Mesodermal cell (in vitro differentiated cells): ENCODE measurements at regions not wholly inside any gene's neighbourhood (a gene's known extent, or its start where the extent isn't known, plus 50 kb on each side); places are given as distances from the start of the nearest gene placed in this dataset.

ENCODE experiments used
- H3K27ac ChIP-seq: 2 replicates; pipeline ENCODE4 v1.7.0; 2013; ENCODE audit warnings: mild to moderate bottlenecking, low read depth, low read length, moderate library complexity; ENCODE audit not compliant: severe bottlenecking
- H3K36me3 ChIP-seq: 2 replicates; pipeline ENCODE4 v1.7.1; 2013; ENCODE audit warnings: mild to moderate bottlenecking, low read length, moderate library complexity; ENCODE audit not compliant: control insufficient read depth, insufficient read depth
- H3K4me1 ChIP-seq: one replicate; pipeline ENCODE4 v1.7.1; 2013; ENCODE audit warnings: mild to moderate bottlenecking, low read length; ENCODE audit not compliant: insufficient read depth, control insufficient read depth, poor library complexity, severe bottlenecking
- H3K4me3 ChIP-seq: 2 replicates; pipeline ENCODE4 v1.7.0; 2013; ENCODE audit warnings: low read length, control low read depth, mild to moderate bottlenecking; ENCODE audit not compliant: insufficient read depth, poor library complexity, severe bottlenecking; ENCODE audit errors: extremely low read depth
- H3K9me3 ChIP-seq: 2 replicates; pipeline ENCODE4 v1.7.1; 2013; ENCODE audit warnings: mild to moderate bottlenecking, low read length, moderate library complexity; ENCODE audit not compliant: control insufficient read depth
- WGBS, 2 experiments: methylation state at CpG; one replicate each; pipeline ENCODE4 v1.1.5; 2013; ENCODE audit warnings: missing lambda C conversion rate in 2 of 2; ENCODE audit not compliant: insufficient coverage in 2 of 2; 5-methylcytosine and 5-hydroxymethylcytosine counted together

DNA sequence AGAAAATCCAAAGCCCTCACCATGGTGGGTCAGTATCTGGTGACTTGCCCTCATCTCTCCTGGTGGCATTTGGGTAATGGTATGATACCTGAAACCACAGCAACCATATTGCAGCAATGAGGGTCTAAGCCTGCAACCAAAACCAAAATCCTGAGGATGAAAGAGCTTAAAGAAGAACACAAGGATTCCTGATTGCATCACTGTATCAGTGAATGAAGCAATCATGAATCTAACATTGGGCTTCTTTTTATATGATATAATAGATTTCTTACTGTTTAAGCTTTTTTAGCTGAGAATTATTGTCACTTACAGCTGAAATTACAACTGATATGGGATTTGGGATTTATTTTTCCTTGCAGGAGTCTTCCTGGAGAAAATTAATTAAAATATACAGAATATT lies 269.9 kb downstream of the MEF2C start:
- Histone ChIP-seq H3K4me1 (no peaks in the 10 kb centered on the region), H3K9me3 (no peaks in the 10 kb centered on the region), H3K4me3 (no peak overlapping the region), H3K36me3 (no peaks in the 10 kb centered on the region), H3K27ac (no peak overlapping the region)

DNA sequence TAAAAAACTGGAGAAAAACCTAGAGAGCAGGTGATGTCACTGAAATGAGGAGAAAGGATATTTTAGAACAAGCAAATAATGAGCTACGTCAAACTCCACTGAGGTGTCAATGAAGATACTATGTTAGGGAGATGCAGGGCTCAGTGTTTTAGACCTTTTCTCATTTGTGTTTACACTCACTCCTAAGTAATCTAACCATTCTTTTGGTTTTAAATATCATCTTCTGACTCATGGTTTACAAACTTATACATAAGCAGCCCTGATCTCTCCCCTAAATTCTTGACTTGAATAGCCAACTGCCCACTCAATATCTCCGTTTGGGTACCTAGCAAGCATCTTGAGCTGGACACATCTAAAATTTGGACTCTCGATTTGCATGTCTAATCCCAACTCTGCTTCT lies 272.4 kb downstream of the MEF2C start:
- WGBS, 2 experiments: 89 to 96% methylated on average over 2 to 3 of the region's 3 CpGs
- H3K36me3 ChIP-seq: no peaks in the 10 kb centered on the region

DNA sequence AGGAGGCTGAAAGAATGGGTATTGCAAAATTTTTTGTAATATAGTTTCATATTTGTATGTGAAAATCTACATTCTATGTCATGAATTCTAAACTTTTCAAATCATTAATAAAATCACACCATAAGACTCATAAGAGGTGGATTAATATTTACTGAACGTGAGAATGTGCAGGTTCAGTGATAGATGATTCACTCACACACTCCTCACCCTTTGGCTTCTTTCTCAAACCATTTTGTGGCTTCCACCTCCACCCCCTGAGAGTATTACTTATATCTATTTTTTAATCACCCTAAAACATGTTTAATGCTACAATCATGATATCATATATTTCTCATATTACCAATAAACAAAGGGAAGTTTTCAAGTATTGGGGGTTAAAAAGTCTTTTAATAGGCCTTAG lies 275.5 kb downstream of the MEF2C start:
- Histone ChIP-seq H3K27ac (no peak overlapping the region), H3K4me3 (no peak overlapping the region), H3K9me3 (no peaks in the 10 kb centered on the region), H3K4me1 (no peaks in the 10 kb centered on the region), H3K36me3 (no peaks in the 10 kb centered on the region)
- WGBS, 2 experiments: no CpG with 5 or more reads among the region's 1 CpG

More for the DNA sequence above, 272.4 kb downstream of the MEF2C start:
- Histone ChIP-seq H3K27ac (no peak overlapping the region), H3K4me3 (no peak overlapping the region), H3K4me1 (no peaks in the 10 kb centered on the region), H3K9me3 (no peaks in the 10 kb centered on the region)

DNA sequence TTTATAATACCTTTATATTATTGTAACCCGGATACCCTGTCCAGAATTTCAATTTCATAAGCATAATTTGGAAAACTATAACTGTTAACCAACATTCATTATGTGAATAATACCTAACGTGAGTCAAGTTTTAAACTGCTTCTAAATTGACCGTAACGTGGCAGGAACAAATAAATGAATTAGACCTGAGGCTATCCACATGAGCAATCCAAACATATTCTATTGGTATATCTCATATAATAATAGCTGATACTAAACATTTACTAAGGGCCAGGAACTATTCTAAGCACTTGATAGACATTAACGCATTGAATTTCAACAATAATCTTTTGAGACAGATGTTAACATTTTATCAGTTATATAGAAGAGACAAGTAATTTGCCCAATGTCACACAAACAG lies 276.4 kb downstream of the MEF2C start:
- Histone ChIP-seq H3K4me3 (no peak overlapping the region), H3K36me3 (no peaks in the 10 kb centered on the region), H3K4me1 (no peaks in the 10 kb centered on the region), H3K27ac (no peak overlapping the region), H3K9me3 (no peaks in the 10 kb centered on the region)
- no CpG with 5 or more reads among the region's 5 CpGs for WGBS, 2 experiments

DNA sequence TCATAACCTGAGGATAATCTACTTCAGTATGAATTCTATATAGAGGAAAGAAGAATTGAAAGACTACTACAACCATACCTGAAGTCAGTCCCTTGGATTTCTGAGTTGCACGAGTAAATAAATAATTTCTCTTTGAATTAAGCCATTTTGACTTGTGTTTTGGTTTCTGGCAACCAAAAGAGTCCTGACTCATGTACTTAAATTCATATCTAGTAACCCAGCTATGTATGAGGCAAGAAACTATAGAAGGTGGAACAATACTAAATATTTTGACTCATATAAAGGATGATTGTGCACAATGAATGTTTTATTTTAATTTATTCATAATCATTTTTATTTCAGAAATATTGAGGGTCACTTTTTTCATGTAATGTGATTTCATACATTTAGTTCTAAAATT lies 276.8 kb downstream of the MEF2C start:
- Histone ChIP-seq H3K4me3 (no peak overlapping the region), H3K4me1 (no peaks in the 10 kb centered on the region), H3K36me3 (no peaks in the 10 kb centered on the region), H3K9me3 (peaks cover 1% of the 10 kb centered on the region), H3K27ac (no peak overlapping the region)
- WGBS, 2 experiments: no CpG with 5 or more reads among the region's 1 CpG

DNA sequence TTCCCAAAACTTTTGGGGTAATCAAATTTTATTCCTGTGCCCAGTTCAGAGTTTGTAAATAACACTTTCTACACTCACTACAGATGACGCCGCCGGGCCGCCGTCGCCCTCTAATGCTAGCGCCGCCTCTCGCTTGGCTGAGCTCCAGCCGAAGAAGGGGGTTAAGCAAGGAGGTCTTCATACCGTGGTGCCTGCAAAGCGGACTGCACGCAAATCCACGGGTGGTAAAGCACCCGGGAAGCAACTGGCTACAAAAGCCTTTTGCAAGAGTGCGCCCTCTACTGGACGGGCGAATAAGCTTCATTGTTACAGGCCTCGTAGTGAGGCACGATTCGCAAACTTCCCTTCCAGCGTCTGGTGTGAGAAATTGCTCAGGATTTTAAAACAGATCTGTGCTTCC lies 280.4 kb downstream of the MEF2C start:
- Histone ChIP-seq H3K27ac (no peak overlapping the region), H3K9me3 (peaks cover 2% of the 10 kb centered on the region), H3K4me3 (no peak overlapping the region), H3K36me3 (no peaks in the 10 kb centered on the region), H3K4me1 (no peaks in the 10 kb centered on the region)
- WGBS, 2 experiments: 91 to 93% methylated on average over 19 to 21 of the region's 22 CpGs

DNA sequence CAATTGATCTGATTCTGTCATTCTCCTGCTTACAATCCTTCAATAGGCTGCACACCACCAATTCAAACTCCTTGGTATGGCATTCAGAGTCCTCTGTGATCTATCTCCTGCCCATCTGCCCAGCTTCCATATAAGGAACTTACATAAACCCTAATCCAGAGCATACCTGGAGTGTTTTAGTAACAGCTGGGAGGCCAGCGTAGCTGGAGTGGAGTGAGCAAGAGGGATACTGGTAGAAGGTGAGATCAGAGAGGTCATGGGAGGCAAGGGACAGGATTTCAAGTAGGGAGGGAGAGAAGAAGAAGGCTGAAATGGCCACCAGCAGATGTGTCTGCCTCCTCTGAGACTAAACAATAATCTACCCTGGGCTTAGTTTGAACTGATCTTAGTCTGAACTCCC lies 288.5 kb downstream of the MEF2C start:
- no peaks in the 10 kb centered on the region for H3K9me3 ChIP-seq
- WGBS, 2 experiments: 89% methylated on average over 1 of the region's 1 CpG; no CpG with 5 or more reads in 1 of the 2 experiments
- no peak overlapping the region for H3K4me3 ChIP-seq
- H3K27ac ChIP-seq: no peak overlapping the region
- H3K36me3 ChIP-seq: no peaks in the 10 kb centered on the region
- peaks cover 3% of the 10 kb centered on the region for H3K4me1 ChIP-seq

DNA sequence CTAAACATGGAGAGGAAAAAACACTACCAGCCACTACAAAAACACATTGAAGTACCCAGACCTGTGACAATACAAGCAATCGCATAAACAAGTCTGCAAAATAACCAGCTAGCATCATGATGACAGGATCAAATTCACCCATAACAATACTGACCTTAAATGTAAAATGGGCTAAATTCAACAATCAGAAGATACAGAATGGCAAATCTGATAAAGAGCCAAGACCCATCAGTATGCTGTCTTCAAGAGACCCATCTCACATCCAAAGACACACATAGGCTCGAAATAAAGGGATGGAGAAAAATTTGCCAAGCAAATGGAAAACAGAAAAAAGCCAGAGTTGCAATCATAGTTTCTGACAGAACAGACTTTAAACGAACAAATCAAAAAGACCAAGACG lies 294.4 kb downstream of the MEF2C start:
- WGBS, 2 experiments: 57% methylated on average over 1 of the region's 4 CpGs; no CpG with 5 or more reads in 1 of the 2 experiments
- no peak overlapping the region for H3K27ac ChIP-seq
- no peak overlapping the region for H3K4me3 ChIP-seq
- H3K4me1 ChIP-seq: no peaks in the 10 kb centered on the region
- peaks cover 7% of the 10 kb centered on the region for H3K9me3 ChIP-seq
- no peaks in the 10 kb centered on the region for H3K36me3 ChIP-seq

DNA sequence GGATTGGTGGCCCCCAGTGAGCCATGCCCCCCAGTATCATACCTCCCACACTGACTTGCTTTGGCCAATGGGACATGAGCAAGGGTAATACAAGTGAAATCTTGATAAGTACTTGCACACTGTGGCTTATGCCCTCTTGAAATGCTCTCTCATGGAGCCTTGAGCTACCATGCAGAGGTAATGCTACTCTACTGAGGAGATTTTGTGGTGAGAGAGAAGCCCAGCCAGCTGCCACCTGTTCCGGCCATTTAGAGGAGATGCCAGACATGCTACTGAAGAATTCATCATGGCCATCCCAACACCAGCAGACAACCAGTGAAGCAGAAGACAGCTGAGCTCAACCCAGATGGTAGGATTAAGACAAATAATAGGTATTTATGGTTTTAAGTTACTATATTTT lies 299.5 kb downstream of the MEF2C start:
- no peak overlapping the region for H3K27ac ChIP-seq
- no peaks in the 10 kb centered on the region for H3K9me3 ChIP-seq
- H3K36me3 ChIP-seq: no peaks in the 10 kb centered on the region
- no peak overlapping the region for H3K4me3 ChIP-seq
- no peaks in the 10 kb centered on the region for H3K4me1 ChIP-seq
- 100% methylated on average over 1 of the region's 1 CpG; no CpG with 5 or more reads in 1 of the 2 experiments for WGBS, 2 experiments

DNA sequence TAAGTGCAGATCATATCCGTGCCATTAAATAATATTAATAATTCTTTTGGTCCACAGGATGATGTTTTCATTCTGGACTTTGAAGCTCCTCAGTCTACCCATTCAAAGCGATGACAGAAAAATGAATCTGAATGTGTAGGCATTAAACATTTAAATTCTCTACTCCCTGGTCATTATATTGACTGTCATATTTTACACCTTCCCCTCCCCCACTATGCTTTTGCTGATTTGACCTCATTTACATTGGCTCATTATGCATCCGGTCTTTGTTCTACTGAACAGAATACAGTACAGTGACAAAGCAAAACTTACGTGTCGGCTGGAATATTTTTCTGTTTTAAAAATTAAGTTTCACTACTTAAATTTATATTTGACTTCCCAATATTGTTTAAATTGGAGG lies 289.7 kb upstream of the TMEM161B start:
- Histone ChIP-seq H3K4me3 (no peak overlapping the region), H3K27ac (no peak overlapping the region), H3K36me3 (no peaks in the 10 kb centered on the region), H3K4me1 (no peaks in the 10 kb centered on the region), H3K9me3 (no peaks in the 10 kb centered on the region)
- no CpG with 5 or more reads among the region's 5 CpGs for WGBS, 2 experiments

DNA sequence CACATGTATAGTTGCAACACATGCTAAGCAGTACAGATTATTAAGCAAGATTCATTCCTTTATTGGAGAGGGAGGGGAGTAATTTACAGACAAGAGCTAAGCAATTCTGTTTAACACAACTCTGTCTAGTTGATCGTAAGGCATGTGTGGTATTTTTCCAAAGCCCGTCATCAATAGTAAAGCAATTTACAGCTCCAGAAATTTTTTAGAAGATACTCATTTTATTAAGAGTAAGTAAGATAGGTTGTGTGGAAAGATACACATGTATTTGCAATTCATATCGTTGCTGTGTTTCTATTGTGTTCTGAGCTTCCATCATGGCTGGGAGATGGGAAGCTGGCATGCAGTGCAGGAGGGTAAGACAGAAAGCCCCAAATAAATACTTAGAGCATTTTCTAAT lies 289.2 kb upstream of the TMEM161B start:
- no peaks in the 10 kb centered on the region for H3K4me1 ChIP-seq
- no peak overlapping the region for H3K4me3 ChIP-seq
- H3K9me3 ChIP-seq: no peaks in the 10 kb centered on the region
- 100% methylated on average over 1 of the region's 3 CpGs; no CpG with 5 or more reads in 1 of the 2 experiments for WGBS, 2 experiments
- H3K27ac ChIP-seq: no peak overlapping the region
- no peaks in the 10 kb centered on the region for H3K36me3 ChIP-seq

DNA sequence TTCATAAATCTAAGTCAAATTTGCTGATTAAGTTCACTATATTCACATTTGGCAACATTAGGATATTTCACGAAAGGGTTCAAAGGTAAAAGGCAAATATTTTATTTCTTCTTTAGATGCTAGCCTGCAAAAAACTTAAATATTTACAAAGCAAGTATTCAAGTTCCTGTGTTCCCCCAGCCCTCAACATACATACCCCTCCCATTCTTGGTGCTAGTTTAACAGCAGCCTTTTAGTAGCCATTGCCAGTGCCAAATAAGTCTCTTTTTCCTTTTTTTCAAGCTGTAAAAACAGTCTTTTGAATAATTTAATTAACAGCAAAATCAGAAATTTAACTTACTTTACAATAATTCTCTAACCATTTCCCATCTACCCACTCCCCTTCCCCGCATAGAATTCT lies 288.5 kb upstream of the TMEM161B start:
- Histone ChIP-seq H3K36me3 (no peaks in the 10 kb centered on the region), H3K4me3 (no peak overlapping the region), H3K27ac (no peak overlapping the region), H3K4me1 (no peaks in the 10 kb centered on the region), H3K9me3 (no peaks in the 10 kb centered on the region)
- no CpG with 5 or more reads among the region's 2 CpGs for WGBS, 2 experiments
